ENCODE measurements at regions not wholly inside any gene's neighbourhood (a gene's known extent, or its start where the extent isn't known, plus 50 kb on each side); places are given as distances from the start of the nearest gene placed in this dataset.
"Not testable (repeated sequence)": the region's sequence is repeated elsewhere in the genome, so short reads cannot be mapped to it uniquely, and the experiment has no call there.

DNA sequence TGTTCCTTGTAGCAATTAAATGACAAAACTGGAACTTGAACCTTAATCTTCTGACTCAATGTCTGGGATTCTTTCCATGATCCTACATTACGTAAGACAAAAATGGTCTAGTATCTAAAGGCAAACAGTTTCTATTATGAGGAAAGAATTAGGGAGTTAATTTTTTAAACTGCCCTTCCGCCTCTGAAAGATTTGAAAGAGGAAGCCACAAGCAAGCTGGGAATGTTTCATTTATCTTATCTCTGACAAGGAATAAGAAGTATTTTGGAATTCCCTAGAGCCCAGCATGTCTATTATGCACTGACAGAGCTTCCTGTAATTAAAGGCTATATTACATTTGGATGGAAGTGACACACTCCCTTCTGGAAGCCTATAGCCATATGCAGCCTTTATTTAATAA, 558.8 kb upstream of the CDH2 start:
- DNase-seq (ENCODE audit: extremely low spot score, unreplicated experiment): no peak
- H3K4me1 Mint-ChIP-seq (ENCODE audit: unreplicated experiment): peaks cover 6% of the 10 kb centered on the region
- no peak overlapping the region for H3K27ac Mint-ChIP-seq
- TF ChIP-seq, protein P1, sequence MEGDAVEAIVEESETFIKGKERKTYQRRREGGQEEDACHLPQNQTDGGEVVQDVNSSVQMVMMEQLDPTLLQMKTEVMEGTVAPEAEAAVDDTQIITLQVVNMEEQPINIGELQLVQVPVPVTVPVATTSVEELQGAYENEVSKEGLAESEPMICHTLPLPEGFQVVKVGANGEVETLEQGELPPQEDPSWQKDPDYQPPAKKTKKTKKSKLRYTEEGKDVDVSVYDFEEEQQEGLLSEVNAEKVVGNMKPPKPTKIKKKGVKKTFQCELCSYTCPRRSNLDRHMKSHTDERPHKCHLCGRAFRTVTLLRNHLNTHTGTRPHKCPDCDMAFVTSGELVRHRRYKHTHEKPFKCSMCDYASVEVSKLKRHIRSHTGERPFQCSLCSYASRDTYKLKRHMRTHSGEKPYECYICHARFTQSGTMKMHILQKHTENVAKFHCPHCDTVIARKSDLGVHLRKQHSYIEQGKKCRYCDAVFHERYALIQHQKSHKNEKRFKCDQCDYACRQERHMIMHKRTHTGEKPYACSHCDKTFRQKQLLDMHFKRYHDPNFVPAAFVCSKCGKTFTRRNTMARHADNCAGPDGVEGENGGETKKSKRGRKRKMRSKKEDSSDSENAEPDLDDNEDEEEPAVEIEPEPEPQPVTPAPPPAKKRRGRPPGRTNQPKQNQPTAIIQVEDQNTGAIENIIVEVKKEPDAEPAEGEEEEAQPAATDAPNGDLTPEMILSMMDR (conservative IDR thresholded peaks at IDR 0.05): no peak
- no peaks in the 10 kb centered on the region for H3K36me3 Mint-ChIP-seq
- no peaks in the 10 kb centered on the region for H3K27me3 Mint-ChIP-seq
- H3K4me3 Mint-ChIP-seq: no peak overlapping the region
- no peaks in the 10 kb centered on the region for H3K9me3 Mint-ChIP-seq

GRCh38 chr18:28729321-28729720, 552.4 kb upstream of the CDH2 start:
- DNase-seq (ENCODE audit: extremely low spot score, unreplicated experiment): no peak
- no peak overlapping the region for H3K27ac Mint-ChIP-seq
- H3K4me3 Mint-ChIP-seq: no peak overlapping the region
- peaks cover 4% of the 10 kb centered on the region for H3K4me1 Mint-ChIP-seq (ENCODE audit: unreplicated experiment)
- H3K36me3 Mint-ChIP-seq: no peaks in the 10 kb centered on the region
- no peaks in the 10 kb centered on the region for H3K27me3 Mint-ChIP-seq
- no peaks in the 10 kb centered on the region for H3K9me3 Mint-ChIP-seq
- TF ChIP-seq, protein P1 (conservative IDR thresholded peaks at IDR 0.05): no peak

DNA sequence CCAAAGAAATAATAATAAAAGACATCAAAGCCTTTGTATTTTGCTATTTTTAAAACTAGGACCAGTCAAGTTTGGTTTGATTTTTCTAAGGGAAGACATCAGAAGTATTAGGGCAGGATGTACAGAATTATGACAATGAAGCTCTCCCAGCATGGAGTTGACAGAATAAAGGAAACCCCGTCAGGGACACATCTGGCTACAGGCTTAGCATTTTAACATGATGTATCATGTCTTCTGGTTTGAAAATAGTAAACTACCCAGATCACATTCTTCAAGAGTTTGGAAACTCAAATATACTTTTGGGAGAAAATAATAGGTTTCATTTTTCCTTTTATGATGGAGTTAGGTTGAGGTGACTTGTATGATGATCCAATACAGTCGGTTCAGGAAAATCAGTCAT, 552.0 kb upstream of the CDH2 start:
- H3K27me3 Mint-ChIP-seq: no peaks in the 10 kb centered on the region
- peaks cover 4% of the 10 kb centered on the region for H3K4me1 Mint-ChIP-seq (ENCODE audit: unreplicated experiment)
- H3K9me3 Mint-ChIP-seq: no peaks in the 10 kb centered on the region
- H3K27ac Mint-ChIP-seq: no peak overlapping the region
- TF ChIP-seq, protein P1 (conservative IDR thresholded peaks at IDR 0.05): no peak
- no peak overlapping the region for H3K4me3 Mint-ChIP-seq
- no peaks in the 10 kb centered on the region for H3K36me3 Mint-ChIP-seq
- DNase-seq (ENCODE audit: extremely low spot score, unreplicated experiment): no peak

DNA sequence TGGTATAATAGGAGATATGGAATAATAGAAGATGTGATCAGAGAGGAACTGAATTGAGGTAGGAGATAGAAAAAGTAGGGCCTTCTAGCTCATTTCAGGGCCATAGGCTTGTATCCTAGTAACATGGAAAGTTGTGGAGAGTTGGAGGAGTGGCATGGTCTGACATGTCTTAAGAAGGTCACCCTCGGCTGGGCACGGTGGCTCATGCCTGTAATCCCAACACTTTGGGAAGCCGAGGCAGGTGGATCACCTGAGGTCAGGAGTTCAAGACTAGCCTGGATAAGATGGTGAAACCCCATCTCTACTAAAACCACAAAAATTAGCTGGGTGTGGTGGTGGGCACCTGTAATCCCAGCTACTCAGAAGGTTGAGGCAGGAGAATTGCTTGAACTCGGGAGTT, 550.3 kb upstream of the CDH2 start:
- H3K27ac Mint-ChIP-seq; H3K9me3 Mint-ChIP-seq; H3K36me3 Mint-ChIP-seq; H3K4me3 Mint-ChIP-seq; H3K4me1 Mint-ChIP-seq (ENCODE audit: unreplicated experiment); DNase-seq (ENCODE audit: extremely low spot score, unreplicated experiment); H3K27me3 Mint-ChIP-seq: not testable (repeated sequence)

DNA sequence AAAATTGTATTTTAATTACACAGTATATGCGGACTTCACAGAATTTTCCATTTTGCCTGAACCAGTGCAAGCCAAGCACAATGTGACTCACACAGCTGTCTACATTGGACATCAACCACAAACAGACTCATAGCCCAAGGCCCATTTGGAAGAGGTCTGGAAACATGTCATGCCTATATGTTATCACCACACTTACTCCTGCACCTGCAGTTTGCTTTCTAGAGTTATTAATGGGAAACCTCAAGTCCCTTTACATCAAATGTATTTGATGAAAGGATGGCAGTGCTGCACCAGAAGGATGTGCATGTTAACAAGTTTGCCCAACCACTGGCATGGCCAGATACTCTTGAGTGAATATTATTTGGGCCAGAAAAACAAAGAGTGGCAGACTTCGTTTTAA, 548.9 kb upstream of the CDH2 start:
- H3K9me3 Mint-ChIP-seq: peaks cover 6% of the 10 kb centered on the region
- no peaks in the 10 kb centered on the region for H3K27me3 Mint-ChIP-seq
- no peak overlapping the region for H3K27ac Mint-ChIP-seq
- peaks cover 4% of the 10 kb centered on the region for H3K4me1 Mint-ChIP-seq (ENCODE audit: unreplicated experiment)
- H3K36me3 Mint-ChIP-seq: no peaks in the 10 kb centered on the region
- DNase-seq (ENCODE audit: extremely low spot score, unreplicated experiment): no peak
- TF ChIP-seq, protein P1 (conservative IDR thresholded peaks at IDR 0.05): no peak
- no peak overlapping the region for H3K4me3 Mint-ChIP-seq

DNA sequence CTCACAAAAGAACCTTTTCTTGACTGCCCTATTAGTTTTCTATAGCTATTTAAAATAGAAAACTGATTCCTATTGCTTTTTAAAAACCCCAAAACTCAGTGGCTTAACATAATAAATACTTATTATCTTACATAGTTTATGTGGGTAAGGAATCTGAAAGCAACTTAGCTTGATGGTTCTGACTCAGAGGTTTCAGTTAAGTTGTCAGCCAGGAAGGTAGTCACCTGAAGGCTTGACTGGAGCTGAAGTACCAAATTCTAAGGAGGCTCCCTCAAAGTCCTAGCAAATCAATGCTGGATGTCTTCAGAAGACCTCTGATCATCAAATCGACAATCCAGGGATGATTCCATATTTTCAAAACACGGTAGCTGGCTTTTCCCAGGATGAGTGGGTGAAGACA, 546.6 kb upstream of the CDH2 start:
- TF ChIP-seq, protein P1 (conservative IDR thresholded peaks at IDR 0.05): no peak
- Mint-ChIP-seq H3K27ac (no peak overlapping the region), H3K4me1 (ENCODE audit: unreplicated experiment) (no peaks in the 10 kb centered on the region), H3K4me3 (no peak overlapping the region), H3K27me3 (no peaks in the 10 kb centered on the region), H3K9me3 (peaks cover 6% of the 10 kb centered on the region), H3K36me3 (no peaks in the 10 kb centered on the region)
- no peak for DNase-seq (ENCODE audit: extremely low spot score, unreplicated experiment)
